ENCODE measurements at regions not wholly inside any gene's neighbourhood (a gene's known extent, or its start where the extent isn't known, plus 50 kb on each side); places are given as distances from the start of the nearest gene placed in this dataset.

GRCh38 chr3:859135-859534 is 233.7 kb upstream of the CNTN6 start:
- H3K36me3 ChIP-seq (ENCODE audit: insufficient read depth, insufficient read length, low read length) = no peaks in the 10 kb centered on the region
- no peak overlapping the region for H3K4me3 ChIP-seq (ENCODE audit: insufficient read length, low read depth)
- H3K9me3 ChIP-seq (ENCODE audit: insufficient read depth, low read length) = no peaks in the 10 kb centered on the region
- TF ChIP-seq ZNF274 (IDR thresholded peaks at IDR 0.05; ENCODE audit: low read depth, low read length) (no peak), YY1 (IDR thresholded peaks at IDR 0.05; ENCODE audit: insufficient read depth, insufficient read length) (no peak), SUZ12 (IDR thresholded peaks at IDR 0.05; ENCODE audit: extremely low read depth, insufficient read depth, insufficient read length) (no peak)
- H3K9ac ChIP-seq (ENCODE audit: insufficient read length, low read depth) = no peak overlapping the region
- no peaks in the 10 kb centered on the region for H3K27me3 ChIP-seq (ENCODE audit: insufficient read depth, insufficient read length)
- H3K4me1 ChIP-seq (ENCODE audit: insufficient read depth, insufficient read length) = no peaks in the 10 kb centered on the region
- no peak for DNase-seq (ENCODE audit: low read depth, low spot score)

DNA sequence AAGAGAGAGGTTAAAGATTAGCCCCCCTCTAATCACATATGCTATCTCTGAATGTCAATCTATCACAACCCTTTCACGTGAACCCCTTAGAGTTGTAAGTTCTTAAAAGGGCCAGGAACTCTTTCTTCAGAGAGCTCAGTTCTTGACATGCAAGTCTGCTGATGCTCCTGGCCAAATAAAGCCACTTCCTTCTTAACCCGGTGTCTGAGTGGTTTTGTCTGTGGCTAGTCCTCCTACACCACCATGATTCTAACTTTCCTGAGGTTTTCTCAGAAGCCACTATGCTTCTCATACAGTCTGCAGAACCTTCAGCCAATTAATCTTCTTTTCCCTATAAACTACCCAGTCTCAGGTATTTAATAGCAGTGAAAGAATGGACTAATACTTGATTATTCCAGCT is 231.1 kb upstream of the CNTN6 start:
- no peak for DNase-seq (ENCODE audit: low read depth, low spot score)
- TF ChIP-seq YY1 (IDR thresholded peaks at IDR 0.05; ENCODE audit: insufficient read depth, insufficient read length) = no peak
- no peak for TF ChIP-seq ZNF274 (IDR thresholded peaks at IDR 0.05; ENCODE audit: low read depth, low read length)
- TF ChIP-seq SUZ12 (IDR thresholded peaks at IDR 0.05; ENCODE audit: extremely low read depth, insufficient read depth, insufficient read length) = no peak
- Histone ChIP-seq H3K27me3 (ENCODE audit: insufficient read depth, insufficient read length) (no peaks in the 10 kb centered on the region), H3K4me3 (ENCODE audit: insufficient read length, low read depth) (no peak overlapping the region), H3K4me1 (ENCODE audit: insufficient read depth, insufficient read length) (no peaks in the 10 kb centered on the region), H3K36me3 (ENCODE audit: insufficient read depth, insufficient read length, low read length) (no peaks in the 10 kb centered on the region), H3K9me3 (ENCODE audit: insufficient read depth, low read length) (no peaks in the 10 kb centered on the region), H3K9ac (ENCODE audit: insufficient read length, low read depth) (no peak overlapping the region)

- H3K9me3 ChIP-seq (ENCODE audit: insufficient read depth, low read length) = no peaks in the 10 kb centered on the region
- no peaks in the 10 kb centered on the region for H3K36me3 ChIP-seq (ENCODE audit: insufficient read depth, insufficient read length, low read length)
- no peaks in the 10 kb centered on the region for H3K27me3 ChIP-seq (ENCODE audit: insufficient read depth, insufficient read length)
- DNase-seq (ENCODE audit: low read depth, low spot score) = no peak
- no peak overlapping the region for H3K9ac ChIP-seq (ENCODE audit: insufficient read length, low read depth)
- TF ChIP-seq YY1 (IDR thresholded peaks at IDR 0.05; ENCODE audit: insufficient read depth, insufficient read length) (no peak), ZNF274 (IDR thresholded peaks at IDR 0.05; ENCODE audit: low read depth, low read length) (no peak), SUZ12 (IDR thresholded peaks at IDR 0.05; ENCODE audit: extremely low read depth, insufficient read depth, insufficient read length) (no peak)
- H3K4me3 ChIP-seq (ENCODE audit: insufficient read length, low read depth) = no peak overlapping the region
- H3K4me1 ChIP-seq (ENCODE audit: insufficient read depth, insufficient read length) = no peaks in the 10 kb centered on the region
These were observed 223.6 kb upstream of the CNTN6 start for GRCh38 chr3:869269-869668.

DNA sequence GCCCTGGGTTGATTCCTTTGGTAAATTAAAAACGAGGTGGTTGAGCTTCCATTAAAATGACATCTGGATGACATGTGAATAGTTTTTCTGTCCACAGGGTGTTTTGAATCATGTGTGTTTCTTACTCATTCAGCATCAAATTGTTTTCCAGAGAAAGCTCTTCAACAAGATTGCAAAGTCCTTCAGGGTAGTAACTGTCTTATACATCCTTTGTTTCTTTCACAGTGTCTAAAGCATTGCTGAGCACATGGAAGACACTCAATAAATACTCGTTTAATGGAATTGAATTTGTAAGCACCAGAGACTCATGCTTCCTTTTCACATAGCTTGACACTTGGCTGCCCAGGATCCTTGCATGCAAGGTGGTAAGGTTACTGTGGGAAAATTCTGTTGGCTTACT is 223.1 kb upstream of the CNTN6 start:
- Histone ChIP-seq H3K36me3 (ENCODE audit: insufficient read depth, insufficient read length, low read length) (no peaks in the 10 kb centered on the region), H3K27me3 (ENCODE audit: insufficient read depth, insufficient read length) (no peaks in the 10 kb centered on the region), H3K9me3 (ENCODE audit: insufficient read depth, low read length) (no peaks in the 10 kb centered on the region), H3K9ac (ENCODE audit: insufficient read length, low read depth) (no peak overlapping the region), H3K4me1 (ENCODE audit: insufficient read depth, insufficient read length) (no peaks in the 10 kb centered on the region), H3K4me3 (ENCODE audit: insufficient read length, low read depth) (no peak overlapping the region)
- DNase-seq (ENCODE audit: low read depth, low spot score) = no peak
- TF ChIP-seq ZNF274 (IDR thresholded peaks at IDR 0.05; ENCODE audit: low read depth, low read length) (no peak), SUZ12 (IDR thresholded peaks at IDR 0.05; ENCODE audit: extremely low read depth, insufficient read depth, insufficient read length) (no peak), YY1 (IDR thresholded peaks at IDR 0.05; ENCODE audit: insufficient read depth, insufficient read length) (no peak)

DNA sequence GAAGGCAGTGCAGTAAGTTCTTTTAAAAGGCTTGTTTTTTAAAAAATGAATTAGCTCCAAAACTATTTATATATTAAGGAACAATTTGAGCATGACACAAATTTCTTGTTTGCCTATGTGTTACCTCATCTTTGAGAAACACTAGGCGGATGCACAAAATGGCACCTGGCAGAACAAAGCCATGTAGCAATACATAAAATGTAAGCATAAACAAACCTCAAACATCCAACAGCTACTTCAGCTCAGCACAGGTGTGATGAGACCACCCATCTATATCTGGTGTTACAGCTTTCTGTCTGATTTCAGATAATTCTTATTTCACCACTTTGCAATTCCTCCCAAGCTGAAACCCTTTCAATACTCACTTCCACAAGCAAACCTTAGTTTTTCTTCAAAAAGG is 221.2 kb upstream of the CNTN6 start:
- no peak overlapping the region for H3K4me3 ChIP-seq (ENCODE audit: insufficient read length, low read depth)
- H3K4me1 ChIP-seq (ENCODE audit: insufficient read depth, insufficient read length) = no peaks in the 10 kb centered on the region
- no peak for TF ChIP-seq ZNF274 (IDR thresholded peaks at IDR 0.05; ENCODE audit: low read depth, low read length)
- TF ChIP-seq SUZ12 (IDR thresholded peaks at IDR 0.05; ENCODE audit: extremely low read depth, insufficient read depth, insufficient read length) = no peak
- no peak for TF ChIP-seq YY1 (IDR thresholded peaks at IDR 0.05; ENCODE audit: insufficient read depth, insufficient read length)
- H3K9me3 ChIP-seq (ENCODE audit: insufficient read depth, low read length) = no peaks in the 10 kb centered on the region
- H3K9ac ChIP-seq (ENCODE audit: insufficient read length, low read depth) = no peak overlapping the region
- no peak for DNase-seq (ENCODE audit: low read depth, low spot score)
- H3K27me3 ChIP-seq (ENCODE audit: insufficient read depth, insufficient read length) = no peaks in the 10 kb centered on the region
- H3K36me3 ChIP-seq (ENCODE audit: insufficient read depth, insufficient read length, low read length) = no peaks in the 10 kb centered on the region

DNA sequence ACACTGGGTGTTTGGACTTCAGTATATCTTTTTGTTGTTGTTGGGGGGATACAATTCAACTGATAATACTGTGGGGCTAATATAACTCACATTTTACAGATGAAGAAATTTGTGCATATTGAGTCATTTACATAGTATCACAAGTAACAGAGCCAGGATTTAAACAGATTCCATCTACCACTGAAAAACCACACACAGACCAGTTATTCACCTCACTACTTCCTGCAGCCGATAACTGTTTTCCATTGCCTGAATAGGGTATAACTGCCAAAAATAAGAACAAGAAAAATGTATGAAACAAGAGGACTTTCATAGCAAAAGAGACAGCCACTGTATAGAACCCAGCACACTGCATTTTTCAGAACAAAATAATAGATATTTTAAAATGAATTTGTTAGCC is 215.8 kb upstream of the CNTN6 start:
- no peaks in the 10 kb centered on the region for H3K4me1 ChIP-seq (ENCODE audit: insufficient read depth, insufficient read length)
- H3K9me3 ChIP-seq (ENCODE audit: insufficient read depth, low read length) = no peaks in the 10 kb centered on the region
- no peak overlapping the region for H3K9ac ChIP-seq (ENCODE audit: insufficient read length, low read depth)
- H3K4me3 ChIP-seq (ENCODE audit: insufficient read length, low read depth) = no peak overlapping the region
- DNase-seq (ENCODE audit: low read depth, low spot score) = no peak
- TF ChIP-seq SUZ12 (IDR thresholded peaks at IDR 0.05; ENCODE audit: extremely low read depth, insufficient read depth, insufficient read length) (no peak), ZNF274 (IDR thresholded peaks at IDR 0.05; ENCODE audit: low read depth, low read length) (no peak), YY1 (IDR thresholded peaks at IDR 0.05; ENCODE audit: insufficient read depth, insufficient read length) (no peak)
- no peaks in the 10 kb centered on the region for H3K36me3 ChIP-seq (ENCODE audit: insufficient read depth, insufficient read length, low read length)
- no peaks in the 10 kb centered on the region for H3K27me3 ChIP-seq (ENCODE audit: insufficient read depth, insufficient read length)

DNA sequence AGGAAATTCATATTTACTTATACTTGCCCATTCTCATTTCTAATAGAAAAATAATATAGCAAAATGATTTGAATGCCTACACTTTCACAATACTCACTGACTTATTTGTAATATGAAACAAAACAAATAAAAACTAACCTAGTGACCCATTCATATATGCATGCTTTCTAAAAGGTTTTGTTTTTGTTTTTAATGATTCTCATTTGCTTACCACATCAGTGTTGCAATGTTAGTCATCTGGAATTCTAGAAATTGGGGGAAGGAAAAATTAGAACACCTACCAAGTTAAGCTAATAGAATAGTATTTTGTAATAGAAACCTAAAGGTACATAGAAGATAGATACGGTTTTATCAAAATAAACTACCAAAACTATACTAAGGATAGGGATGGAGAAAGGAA is 214.1 kb upstream of the CNTN6 start:
- no peaks in the 10 kb centered on the region for H3K27me3 ChIP-seq (ENCODE audit: insufficient read depth, insufficient read length)
- H3K9me3 ChIP-seq (ENCODE audit: insufficient read depth, low read length) = no peaks in the 10 kb centered on the region
- no peak for DNase-seq (ENCODE audit: low read depth, low spot score)
- no peak for TF ChIP-seq ZNF274 (IDR thresholded peaks at IDR 0.05; ENCODE audit: low read depth, low read length)
- TF ChIP-seq YY1 (IDR thresholded peaks at IDR 0.05; ENCODE audit: insufficient read depth, insufficient read length) = no peak
- no peak for TF ChIP-seq SUZ12 (IDR thresholded peaks at IDR 0.05; ENCODE audit: extremely low read depth, insufficient read depth, insufficient read length)
- no peak overlapping the region for H3K4me3 ChIP-seq (ENCODE audit: insufficient read length, low read depth)
- no peak overlapping the region for H3K9ac ChIP-seq (ENCODE audit: insufficient read length, low read depth)
- no peaks in the 10 kb centered on the region for H3K4me1 ChIP-seq (ENCODE audit: insufficient read depth, insufficient read length)
- no peaks in the 10 kb centered on the region for H3K36me3 ChIP-seq (ENCODE audit: insufficient read depth, insufficient read length, low read length)

GRCh38 chr3:880371-880770 is 212.5 kb upstream of the CNTN6 start:
- DNase-seq (ENCODE audit: low read depth, low spot score) = no peak
- Histone ChIP-seq H3K4me3 (ENCODE audit: insufficient read length, low read depth) (no peak overlapping the region), H3K27me3 (ENCODE audit: insufficient read depth, insufficient read length) (no peaks in the 10 kb centered on the region), H3K4me1 (ENCODE audit: insufficient read depth, insufficient read length) (no peaks in the 10 kb centered on the region), H3K36me3 (ENCODE audit: insufficient read depth, insufficient read length, low read length) (no peaks in the 10 kb centered on the region), H3K9me3 (ENCODE audit: insufficient read depth, low read length) (no peaks in the 10 kb centered on the region), H3K9ac (ENCODE audit: insufficient read length, low read depth) (no peak overlapping the region)
- TF ChIP-seq SUZ12 (IDR thresholded peaks at IDR 0.05; ENCODE audit: extremely low read depth, insufficient read depth, insufficient read length) = no peak
- TF ChIP-seq ZNF274 (IDR thresholded peaks at IDR 0.05; ENCODE audit: low read depth, low read length) = no peak
- no peak for TF ChIP-seq YY1 (IDR thresholded peaks at IDR 0.05; ENCODE audit: insufficient read depth, insufficient read length)

Data from NT2/D1 (cell line).